ENCODE measurements at regions not wholly inside any gene's neighbourhood (a gene's known extent, or its start where the extent isn't known, plus 50 kb on each side); places are given as distances from the start of the nearest gene placed in this dataset.
"Not testable (repeated sequence)": the region's sequence is repeated elsewhere in the genome, so short reads cannot be mapped to it uniquely, and the experiment has no call there.

DNA sequence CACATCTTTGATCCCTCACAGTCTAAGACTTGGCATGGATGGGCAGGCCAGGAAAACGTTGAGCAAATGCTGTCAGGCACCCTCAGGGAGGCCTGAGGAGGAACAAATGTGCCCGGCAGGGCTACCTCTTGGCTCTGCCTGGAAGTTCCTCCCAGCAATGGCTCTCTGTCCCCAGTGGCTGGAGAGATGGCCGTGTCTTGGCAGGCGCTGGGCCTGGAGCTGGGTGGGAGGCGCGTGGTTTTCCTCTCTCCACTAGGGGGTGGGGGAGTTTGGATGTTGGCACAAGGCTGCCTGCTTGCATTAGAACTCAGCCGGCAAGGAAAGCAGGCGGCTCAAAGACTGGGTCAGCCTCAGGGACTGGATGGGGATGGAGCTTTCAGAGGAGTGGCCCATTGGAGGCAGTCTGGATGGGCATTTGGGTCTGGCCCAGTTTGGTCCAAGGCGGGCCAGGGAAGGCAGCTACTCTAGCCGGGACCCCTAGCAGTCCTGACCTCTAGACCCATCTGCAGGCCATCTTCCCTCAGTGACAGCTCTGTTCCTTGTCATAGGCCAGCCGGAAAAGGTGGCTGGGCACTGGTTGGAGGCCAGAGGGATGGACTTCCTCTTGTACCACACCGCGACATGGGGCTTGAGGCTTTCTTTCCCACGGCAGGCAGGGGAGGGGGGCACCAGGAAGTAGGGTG is 68.2 kb upstream of the STC2 start:
- TF ChIP-seq, protein P1, sequence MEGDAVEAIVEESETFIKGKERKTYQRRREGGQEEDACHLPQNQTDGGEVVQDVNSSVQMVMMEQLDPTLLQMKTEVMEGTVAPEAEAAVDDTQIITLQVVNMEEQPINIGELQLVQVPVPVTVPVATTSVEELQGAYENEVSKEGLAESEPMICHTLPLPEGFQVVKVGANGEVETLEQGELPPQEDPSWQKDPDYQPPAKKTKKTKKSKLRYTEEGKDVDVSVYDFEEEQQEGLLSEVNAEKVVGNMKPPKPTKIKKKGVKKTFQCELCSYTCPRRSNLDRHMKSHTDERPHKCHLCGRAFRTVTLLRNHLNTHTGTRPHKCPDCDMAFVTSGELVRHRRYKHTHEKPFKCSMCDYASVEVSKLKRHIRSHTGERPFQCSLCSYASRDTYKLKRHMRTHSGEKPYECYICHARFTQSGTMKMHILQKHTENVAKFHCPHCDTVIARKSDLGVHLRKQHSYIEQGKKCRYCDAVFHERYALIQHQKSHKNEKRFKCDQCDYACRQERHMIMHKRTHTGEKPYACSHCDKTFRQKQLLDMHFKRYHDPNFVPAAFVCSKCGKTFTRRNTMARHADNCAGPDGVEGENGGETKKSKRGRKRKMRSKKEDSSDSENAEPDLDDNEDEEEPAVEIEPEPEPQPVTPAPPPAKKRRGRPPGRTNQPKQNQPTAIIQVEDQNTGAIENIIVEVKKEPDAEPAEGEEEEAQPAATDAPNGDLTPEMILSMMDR (conservative IDR thresholded peaks at IDR 0.05; ENCODE audit: low read depth, low read length): no peak
- no peak overlapping the region for H3K4me3 ChIP-seq (ENCODE audit: low read depth, low read length)
- no peak for DNase-seq (ENCODE audit: low read depth)

DNA sequence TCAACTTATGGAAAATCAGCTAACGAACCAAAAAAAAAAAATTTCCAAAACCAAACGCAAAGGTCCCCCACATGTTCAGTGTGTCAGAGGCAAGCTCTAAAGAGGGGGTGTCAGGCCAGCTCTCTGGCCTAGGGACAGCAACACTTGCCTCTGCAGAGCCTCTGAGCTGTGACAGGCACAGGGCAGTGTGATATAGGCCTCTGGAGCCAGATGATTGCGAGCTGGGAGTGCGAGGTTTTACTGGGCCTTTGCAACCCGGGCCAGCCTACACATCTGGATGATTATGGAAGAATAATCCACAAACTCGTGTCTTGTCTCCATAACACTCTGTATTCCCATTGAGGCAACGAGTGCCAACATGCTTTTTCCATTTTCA is 67.7 kb upstream of the STC2 start:
- DNase-seq (ENCODE audit: low read depth): no peak
- TF ChIP-seq, protein P1 (conservative IDR thresholded peaks at IDR 0.05; ENCODE audit: low read depth, low read length): no peak
- no peak overlapping the region for H3K4me3 ChIP-seq (ENCODE audit: low read depth, low read length)

DNA sequence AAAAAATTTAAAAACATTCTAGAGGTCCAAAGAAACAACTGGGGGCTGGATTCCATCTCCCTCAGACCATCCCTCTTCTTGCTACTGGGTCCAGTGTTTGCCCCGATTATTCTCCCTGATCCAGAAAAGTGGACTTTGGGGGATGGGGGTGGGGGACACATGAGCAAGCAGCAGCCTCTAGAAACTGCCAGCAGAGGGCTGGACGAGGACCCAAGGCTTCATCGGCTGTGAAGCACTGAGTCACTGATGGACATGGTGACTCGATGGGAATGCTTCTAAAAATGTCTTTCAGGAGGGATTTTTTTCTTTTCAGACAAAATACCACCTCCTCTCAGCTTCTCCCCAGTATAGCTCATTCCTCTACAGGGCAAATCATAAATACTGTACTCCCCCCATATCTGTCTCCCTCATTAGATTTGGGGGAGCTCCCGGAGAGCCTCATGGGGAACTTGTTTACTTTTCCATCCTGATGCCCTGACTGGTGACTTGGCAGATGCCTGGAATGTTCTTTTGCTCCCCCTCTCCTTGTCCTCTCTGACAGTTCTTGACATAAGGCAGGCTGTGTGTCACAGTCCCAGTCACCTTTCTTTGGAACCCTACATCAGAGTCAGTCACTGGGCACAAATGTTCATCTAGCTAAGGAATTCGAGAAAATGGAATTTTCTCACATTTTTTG is 67.2 kb upstream of the STC2 start:
- no peak for DNase-seq (ENCODE audit: low read depth)
- H3K4me3 ChIP-seq (ENCODE audit: low read depth, low read length): no peak overlapping the region
- TF ChIP-seq, protein P1 (conservative IDR thresholded peaks at IDR 0.05; ENCODE audit: low read depth, low read length): peak; percentile 56

DNA sequence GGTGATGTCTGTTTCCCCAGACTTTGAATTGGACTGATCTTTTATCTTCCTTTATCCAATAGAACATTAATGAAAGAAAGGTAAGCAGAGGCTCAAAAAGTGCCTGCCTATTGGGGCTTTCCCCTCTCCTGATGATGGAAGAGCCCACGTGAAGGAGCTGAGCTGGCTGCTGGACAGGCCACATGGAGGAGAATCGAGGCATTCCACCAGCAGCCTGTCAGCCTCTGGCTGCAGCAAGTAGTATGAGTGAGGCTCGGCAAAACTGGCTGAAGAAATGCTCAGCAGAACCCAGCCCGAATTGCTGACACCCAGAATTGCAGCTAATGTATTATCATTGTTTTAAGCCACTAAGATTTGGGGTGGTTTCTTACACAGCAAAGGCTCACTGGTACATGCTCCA is 66.5 kb upstream of the STC2 start:
- DNase-seq (ENCODE audit: low read depth): no peak
- H3K4me3 ChIP-seq (ENCODE audit: low read depth, low read length): no peak overlapping the region
- TF ChIP-seq, protein P1 (conservative IDR thresholded peaks at IDR 0.05; ENCODE audit: low read depth, low read length): no peak

DNA sequence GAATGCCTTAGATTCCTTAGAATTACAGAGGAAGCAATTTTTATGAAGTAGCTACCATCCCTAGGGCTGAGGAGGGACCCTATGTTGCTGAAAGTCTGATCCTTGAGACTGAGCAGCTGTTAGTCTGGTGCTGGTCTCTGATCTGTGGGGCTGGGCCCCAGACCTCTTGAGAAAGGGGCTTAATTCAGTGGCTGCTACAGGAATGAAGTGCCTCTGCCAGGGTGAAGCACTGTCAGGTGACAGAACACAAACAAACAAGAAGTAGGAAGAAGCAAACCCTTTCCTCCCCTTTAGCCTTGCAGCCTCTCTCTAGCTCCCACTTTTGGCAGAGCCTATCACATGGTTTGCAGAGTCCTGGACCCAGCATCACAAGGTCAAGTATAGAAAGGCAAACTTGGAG is 64.0 kb upstream of the STC2 start:
- no peak overlapping the region for H3K4me3 ChIP-seq (ENCODE audit: low read depth, low read length)

DNA sequence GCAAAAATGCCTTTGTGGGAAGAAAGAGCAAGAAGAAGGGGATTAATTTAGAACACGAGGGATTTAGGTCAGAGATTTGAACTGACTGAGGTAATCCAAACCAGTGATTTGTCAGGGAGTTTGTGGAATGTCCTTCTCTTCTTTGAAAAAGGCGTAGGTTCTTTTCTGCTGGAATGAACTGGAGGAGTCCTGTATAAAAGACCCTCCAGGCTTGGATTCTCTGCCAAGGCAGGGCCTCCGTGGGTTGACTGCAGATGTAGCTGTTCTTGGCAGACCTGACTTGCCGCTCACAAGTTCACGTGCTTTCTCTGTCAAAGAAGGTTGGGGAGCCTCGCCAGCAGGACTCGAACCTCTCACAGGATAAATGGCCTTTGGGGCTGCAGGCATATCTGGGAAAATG is 62.8 kb upstream of the STC2 start:
- TF ChIP-seq, protein P1 (conservative IDR thresholded peaks at IDR 0.05; ENCODE audit: low read depth, low read length): no peak
- DNase-seq (ENCODE audit: low read depth): no peak

More for the DNA sequence above, 64.0 kb upstream of the STC2 start:
- TF ChIP-seq, protein P1 (conservative IDR thresholded peaks at IDR 0.05; ENCODE audit: low read depth, low read length): no peak
- DNase-seq (ENCODE audit: low read depth): no peak

DNA sequence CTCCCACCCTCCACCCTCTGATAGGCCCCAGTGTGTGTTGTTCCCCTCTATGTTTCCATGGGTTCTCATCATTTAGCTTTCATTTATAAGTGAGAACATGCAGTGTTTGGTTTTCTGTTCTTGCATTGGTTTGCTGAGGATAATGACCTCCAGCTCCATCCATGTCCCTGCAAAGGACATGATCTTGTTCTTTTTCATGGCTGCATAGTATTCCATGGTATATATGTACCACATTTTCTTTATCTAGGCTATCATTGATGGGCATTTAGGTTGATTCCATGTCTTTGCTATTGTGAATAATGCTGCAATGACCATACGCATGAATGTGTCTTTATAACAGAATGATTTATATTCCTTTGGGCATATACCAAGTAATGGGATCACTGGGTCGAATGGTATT is 59.1 kb upstream of the STC2 start:
- H3K4me3 ChIP-seq (ENCODE audit: low read depth, low read length); DNase-seq (ENCODE audit: low read depth): not testable (repeated sequence)

More for the DNA sequence above, 62.8 kb upstream of the STC2 start:
- H3K4me3 ChIP-seq (ENCODE audit: low read depth, low read length): no peak overlapping the region
